ENCODE measurements at regions not wholly inside any gene's neighbourhood (a gene's known extent, or its start where the extent isn't known, plus 50 kb on each side); places are given as distances from the start of the nearest gene placed in this dataset.

DNA sequence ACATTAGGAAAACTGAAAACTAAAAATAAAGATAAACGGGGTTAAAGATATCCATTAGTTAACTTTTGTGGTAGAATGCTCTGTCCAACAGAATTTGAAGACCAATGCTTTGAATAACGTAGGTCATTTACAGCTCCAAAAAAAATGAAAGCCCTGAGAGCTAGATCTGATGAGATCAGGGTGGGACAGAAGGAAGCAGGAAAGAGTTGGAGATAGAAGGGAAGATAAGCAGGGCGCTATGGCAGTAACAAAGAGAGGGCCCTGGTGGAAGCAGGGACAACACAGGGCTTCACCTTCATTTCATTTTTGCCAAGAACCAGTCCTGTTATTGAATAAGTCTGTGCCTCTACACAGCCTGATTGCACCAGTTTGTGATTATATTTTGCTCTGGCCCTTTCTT is 51.0 kb upstream of the RGS8 start:
- ATAC-seq (replicated peaks in 6 of 8) = no peak

DNA sequence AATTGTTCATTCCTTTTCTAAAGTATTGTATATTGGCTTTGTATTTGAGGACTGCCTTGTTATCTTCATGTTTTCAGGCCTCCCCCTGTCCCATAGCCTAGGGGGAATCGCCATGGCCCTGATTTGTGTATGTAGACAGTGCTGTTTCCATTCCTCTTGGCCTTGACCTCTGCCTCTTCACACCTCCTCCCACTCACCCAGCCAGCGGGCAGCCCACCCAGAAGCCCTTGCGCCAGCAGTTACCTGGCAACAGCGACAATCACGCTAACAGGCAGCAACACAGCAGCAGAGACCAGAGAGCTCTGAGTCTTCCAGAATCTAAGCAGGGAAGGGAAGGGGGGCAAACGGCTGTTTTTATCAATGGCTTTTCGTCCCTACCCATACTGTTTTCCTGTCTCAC is 50.0 kb upstream of the NPL start:
- Histone ChIP-seq H3K4me1 (replicated peaks in 1 of 2) (peaks cover 18 to 25% of the 10 kb centered on the region in 2 donors), H3K27ac (peak overlapping the region; percentile 37 to 53), H3K4me3 (no peak overlapping the region)
- 0 to 67% (median 13%) methylated on average over 1 to 7 of the region's 7 CpGs; no CpG with 5 or more reads in 2 of the 10 experiments for WGBS, 10 experiments
- peak in 5 of 8 experiments; percentile 100 for ATAC-seq (replicated peaks in 6 of 8)
- in situ Hi-C loops (cut with MboI; ENCODE audit: low pct_unique_long_range_greater_than_20kb in 2 of 9, low sequenced_read_pairs in 9 of 9, unreplicated experiment in 9 of 9) = no loop called here

More for the DNA sequence above, 51.0 kb upstream of the RGS8 start:
- 24 to 88% (median 75%) methylated on average over 2 to 3 of the region's 3 CpGs for WGBS, 10 experiments
- no peak overlapping the region for H3K27ac ChIP-seq
- in situ Hi-C loops (cut with MboI; ENCODE audit: low pct_unique_long_range_greater_than_20kb in 2 of 9, low sequenced_read_pairs in 9 of 9, unreplicated experiment in 9 of 9) = no loop called here
- H3K4me1 ChIP-seq (replicated peaks in 1 of 2) = peaks cover 18 to 24% of the 10 kb centered on the region in 2 donors
- H3K4me3 ChIP-seq = no peak overlapping the region

Data from motor neuron (in vitro differentiated cells).